ENCODE measurements at regions not wholly inside any gene's neighbourhood (a gene's known extent, or its start where the extent isn't known, plus 50 kb on each side); places are given as distances from the start of the nearest gene placed in this dataset.

DNA sequence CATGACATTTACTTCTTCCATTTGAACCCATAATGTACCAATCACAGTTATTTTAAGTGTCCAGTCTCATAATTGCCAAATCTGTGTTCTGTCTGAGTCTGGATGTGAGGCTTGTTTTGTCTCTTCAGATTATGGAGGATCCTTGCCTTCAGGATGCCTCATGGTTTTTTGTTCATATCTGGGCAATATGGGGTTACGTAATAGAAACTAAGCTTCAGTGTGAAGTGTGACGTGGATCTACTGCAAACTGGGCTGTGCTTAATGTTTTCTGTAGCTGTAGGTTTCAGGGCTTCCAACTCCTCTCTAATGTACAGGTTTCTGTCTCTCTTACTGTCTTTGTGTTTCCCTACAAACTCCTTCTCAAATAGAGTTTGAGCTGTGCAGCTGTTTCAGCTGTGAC lies 223.7 kb upstream of the ADARB2 start:
- TF ChIP-seq SP1 (IDR thresholded peaks at IDR 0.05) (no peak), HDGF (IDR thresholded peaks at IDR 0.05; ENCODE audit: borderline replicate concordance) (no peak), NFRKB (IDR thresholded peaks at IDR 0.05) (no peak), BHLHE40 (IDR thresholded peaks at IDR 0.05; ENCODE audit: borderline replicate concordance) (no peak), ELF4 (IDR thresholded peaks at IDR 0.05) (no peak), SUZ12 (IDR thresholded peaks at IDR 0.05) (no peak), TARDBP (IDR thresholded peaks at IDR 0.05) (no peak), FOXK2 (IDR thresholded peaks at IDR 0.05) (no peak), FOXA1 (IDR thresholded peaks at IDR 0.05) (no peak), FOXM1 (IDR thresholded peaks at IDR 0.05; ENCODE audit: borderline replicate concordance) (no peak), ARNT (IDR thresholded peaks at IDR 0.05) (no peak)
